HG03060 (cell line): ENCODE measurements at regions not wholly inside any gene's neighbourhood (a gene's known extent, or its start where the extent isn't known, plus 50 kb on each side); places are given as distances from the start of the nearest gene placed in this dataset.
"Not testable (repeated sequence)": the region's sequence is repeated elsewhere in the genome, so short reads cannot be mapped to it uniquely, and the experiment has no call there.

Source experiments
- ATAC-seq: cut with Tn5 transposase; IDR thresholded peaks from one replicate; pipeline ENCODE4 v1.9.1; 2021; ENCODE audit warnings: low read depth, moderate number of reproducible peaks; ENCODE audit not compliant: unreplicated experiment

GRCh38 chr9:74064702-74065101, 432.4 kb upstream of the RORB start:
- no peak for ATAC-seq

- no peak for ATAC-seq
Measured at GRCh38 chr9:74066128-74066527, 431.0 kb upstream of the RORB start.

- no peak for ATAC-seq
Measured at GRCh38 chr9:74066605-74067004, 430.5 kb upstream of the RORB start.

- no peak for ATAC-seq
Measured at GRCh38 chr9:74071502-74071901, 425.6 kb upstream of the RORB start.

- no peak for ATAC-seq
Measured at GRCh38 chr9:74073897-74074296, 423.2 kb upstream of the RORB start.

- no peak for ATAC-seq
Measured at GRCh38 chr9:74078647-74079046, 418.5 kb upstream of the RORB start.

GRCh38 chr9:74080652-74081051, 416.5 kb upstream of the RORB start:
- not testable (repeated sequence) for ATAC-seq

GRCh38 chr9:74083681-74084433, 413.3 kb upstream of the RORB start:
- ATAC-seq: no peak

- ATAC-seq: not testable (repeated sequence)
Measured at GRCh38 chr9:74085384-74086037, 411.6 kb upstream of the RORB start.

GRCh38 chr9:74090921-74091320, 406.2 kb upstream of the RORB start:
- not testable (repeated sequence) for ATAC-seq

GRCh38 chr9:74092491-74092834, 404.7 kb upstream of the RORB start:
- ATAC-seq: no peak

GRCh38 chr9:74094037-74094436, 403.1 kb upstream of the RORB start:
- not testable (repeated sequence) for ATAC-seq

GRCh38 chr9:74094766-74095165, 402.4 kb upstream of the RORB start:
- no peak for ATAC-seq

GRCh38 chr9:74095925-74096324, 401.2 kb upstream of the RORB start:
- no peak for ATAC-seq

- no peak for ATAC-seq
Measured at GRCh38 chr9:74096420-74096819, 400.7 kb upstream of the RORB start.

GRCh38 chr9:74100042-74100441, 397.1 kb upstream of the RORB start:
- no peak for ATAC-seq

- ATAC-seq: not testable (repeated sequence)
Measured at GRCh38 chr9:74102148-74102547, 395.0 kb upstream of the RORB start.

GRCh38 chr9:74102702-74103101, 394.4 kb upstream of the RORB start:
- no peak for ATAC-seq

- no peak for ATAC-seq
Measured at GRCh38 chr9:74107692-74108091, 389.4 kb upstream of the RORB start.

- ATAC-seq: no peak
Measured at GRCh38 chr9:74115976-74116375, 381.2 kb upstream of the RORB start.

- ATAC-seq: no peak
Measured at GRCh38 chr9:74117151-74117550, 380.0 kb upstream of the RORB start.

GRCh38 chr9:74117731-74118130, 379.4 kb upstream of the RORB start:
- no peak for ATAC-seq
